AG04450 (cell line): ENCODE measurements at regions not wholly inside any gene's neighbourhood (a gene's known extent, or its start where the extent isn't known, plus 50 kb on each side); places are given as distances from the start of the nearest gene placed in this dataset.

Experiments used
- CTCF ChIA-PET: fragments of 300-600, 350-600 bp; formaldehyde crosslinking; extraction: SDS; loops from one replicate; lab custom pipeline; 2022; ENCODE audit warnings: antibody characterized with exemption, inconsistent platforms; lab: Charles Lee
- POLR2A ChIA-PET: fragments of 350-600 bp; formaldehyde crosslinking; extraction: SDS; loops from one replicate; lab custom pipeline; 2021; ENCODE audit warnings: antibody characterized with exemption, inconsistent platforms; lab: Yijun Ruan, JAX
- DNase-seq: peaks from one replicate; pipeline ENCODE4 v3.0.0-alpha.2; 2011; ENCODE audit warnings: low read depth, low spot score
- H3K27ac ChIP-seq: one replicate; pipeline ENCODE4 v1.5.1; 2012; ENCODE audit warnings: low read depth, low read length, control low read depth
- H3K27me3 ChIP-seq: one replicate; pipeline ENCODE4 v1.6.0; 2012; ENCODE audit warnings: low read length; ENCODE audit not compliant: control insufficient read depth, insufficient read depth
- H3K4me3 ChIP-seq: 2 replicates; pipeline ENCODE4 v1.5.1; 2011; ENCODE audit warnings: mild to moderate bottlenecking, low read depth, low read length, control low read depth
- H3K9me3 ChIP-seq: 2 replicates; pipeline ENCODE4 v1.5.1; 2012; ENCODE audit warnings: low read length; ENCODE audit not compliant: control insufficient read depth, insufficient read depth
- TF ChIP-seq, protein P1 (sequence below): IDR thresholded peaks from 2 replicates; pipeline ENCODE4 v1.5.1; 2011; ENCODE audit warnings: low read depth, low read length, control low read depth, inconsistent platforms

DNA sequence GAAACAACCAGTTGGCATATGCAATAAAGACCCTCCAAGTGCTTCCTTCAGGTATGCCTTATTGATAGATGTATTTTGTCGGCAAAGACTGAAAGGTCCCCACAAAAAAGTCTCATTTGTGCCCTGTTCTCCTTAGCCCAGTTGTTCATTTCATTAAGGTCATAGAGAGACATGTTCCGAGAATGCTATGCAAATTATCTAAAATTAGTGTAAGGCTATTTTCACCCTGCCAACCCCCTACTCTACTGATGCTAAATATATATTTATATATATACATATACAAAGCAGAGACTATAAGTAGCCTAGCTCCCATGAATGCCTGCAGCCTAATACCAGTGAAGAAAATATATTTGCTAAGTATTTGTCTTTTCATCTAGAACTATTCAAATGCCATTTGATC, 96.7 kb upstream of the ADO start:
- H3K9me3 ChIP-seq: no peaks in the 10 kb centered on the region
- H3K4me3 ChIP-seq: no peak overlapping the region
- H3K27me3 ChIP-seq: peaks cover 4% of the 10 kb centered on the region
- DNase-seq: no peak
- H3K27ac ChIP-seq: no peak overlapping the region
- CTCF ChIA-PET: no interaction called here
- POLR2A ChIA-PET: no interaction called here
- TF ChIP-seq, protein P1, sequence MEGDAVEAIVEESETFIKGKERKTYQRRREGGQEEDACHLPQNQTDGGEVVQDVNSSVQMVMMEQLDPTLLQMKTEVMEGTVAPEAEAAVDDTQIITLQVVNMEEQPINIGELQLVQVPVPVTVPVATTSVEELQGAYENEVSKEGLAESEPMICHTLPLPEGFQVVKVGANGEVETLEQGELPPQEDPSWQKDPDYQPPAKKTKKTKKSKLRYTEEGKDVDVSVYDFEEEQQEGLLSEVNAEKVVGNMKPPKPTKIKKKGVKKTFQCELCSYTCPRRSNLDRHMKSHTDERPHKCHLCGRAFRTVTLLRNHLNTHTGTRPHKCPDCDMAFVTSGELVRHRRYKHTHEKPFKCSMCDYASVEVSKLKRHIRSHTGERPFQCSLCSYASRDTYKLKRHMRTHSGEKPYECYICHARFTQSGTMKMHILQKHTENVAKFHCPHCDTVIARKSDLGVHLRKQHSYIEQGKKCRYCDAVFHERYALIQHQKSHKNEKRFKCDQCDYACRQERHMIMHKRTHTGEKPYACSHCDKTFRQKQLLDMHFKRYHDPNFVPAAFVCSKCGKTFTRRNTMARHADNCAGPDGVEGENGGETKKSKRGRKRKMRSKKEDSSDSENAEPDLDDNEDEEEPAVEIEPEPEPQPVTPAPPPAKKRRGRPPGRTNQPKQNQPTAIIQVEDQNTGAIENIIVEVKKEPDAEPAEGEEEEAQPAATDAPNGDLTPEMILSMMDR: no peak

DNA sequence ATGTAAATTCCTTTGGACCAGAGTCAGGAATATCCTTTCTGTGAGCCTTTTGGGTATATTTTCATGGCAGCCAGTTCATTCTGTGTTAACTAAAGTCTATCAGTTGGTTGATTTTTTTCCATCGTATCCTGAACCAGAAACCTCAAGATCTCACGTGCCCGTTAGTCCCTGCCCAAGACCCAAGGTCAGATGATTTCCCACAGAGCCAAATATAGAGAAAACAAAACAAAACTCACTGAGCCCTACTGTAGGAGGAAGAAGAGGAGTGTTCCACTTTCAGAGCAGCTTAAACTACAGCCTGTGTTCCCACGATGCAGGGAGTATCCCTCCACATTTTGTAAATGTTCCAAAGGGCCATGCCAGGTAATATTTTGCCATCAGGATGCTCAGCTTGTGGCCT, 96.0 kb upstream of the ADO start:
- Histone ChIP-seq H3K4me3 (no peak overlapping the region), H3K27me3 (peaks cover 4% of the 10 kb centered on the region), H3K9me3 (no peaks in the 10 kb centered on the region), H3K27ac (no peak overlapping the region)
- TF ChIP-seq, protein P1: no peak
- CTCF ChIA-PET: no interaction called here
- POLR2A ChIA-PET: no interaction called here
- no peak for DNase-seq

DNA sequence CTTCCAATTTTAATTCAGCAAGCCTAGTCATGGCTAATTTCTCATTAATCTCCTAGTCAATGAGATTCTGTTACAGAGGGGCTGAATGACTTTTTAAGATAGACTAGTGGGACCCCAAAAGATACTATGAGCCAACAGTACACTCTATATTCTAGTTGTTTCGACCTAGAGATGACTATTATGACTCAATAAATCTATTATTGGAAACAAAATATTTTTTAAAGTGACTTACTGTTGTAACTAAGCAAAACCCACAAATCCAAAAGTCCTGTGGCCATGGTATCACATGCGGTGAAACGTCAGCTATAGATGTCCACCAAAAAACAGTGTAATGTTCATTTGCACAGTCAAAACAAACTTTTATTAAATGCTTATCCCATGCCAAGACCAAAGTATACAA, 95.3 kb upstream of the ADO start:
- DNase-seq: no peak
- H3K4me3 ChIP-seq: no peak overlapping the region
- ChIA-PET POLR2A (no interaction called here), CTCF (no interaction called here)
- H3K9me3 ChIP-seq: no peaks in the 10 kb centered on the region
- TF ChIP-seq, protein P1: no peak
- H3K27ac ChIP-seq: no peak overlapping the region
- peaks cover 4% of the 10 kb centered on the region for H3K27me3 ChIP-seq

DNA sequence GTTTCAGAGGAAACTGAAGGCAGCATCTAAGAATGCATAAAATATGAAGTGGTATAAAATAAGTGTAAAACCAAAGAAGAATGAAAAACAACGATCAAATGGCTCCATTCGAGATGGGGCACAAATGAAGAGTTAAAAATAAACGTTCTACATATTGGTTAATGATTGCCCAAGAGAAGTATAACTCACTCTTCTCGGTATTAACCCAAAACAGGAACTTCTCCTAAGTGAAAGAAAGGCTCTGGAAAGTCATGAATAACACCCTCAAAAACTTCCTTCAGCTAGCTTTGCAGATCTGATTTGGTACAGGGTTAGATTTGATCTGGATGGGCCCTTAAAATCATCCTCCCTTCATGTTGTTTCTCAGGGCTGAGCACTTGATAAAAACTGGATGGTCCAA, 94.3 kb upstream of the ADO start:
- H3K4me3 ChIP-seq: no peak overlapping the region
- ChIA-PET POLR2A (no interaction called here), CTCF (no interaction called here)
- no peak for DNase-seq
- H3K9me3 ChIP-seq: no peaks in the 10 kb centered on the region
- H3K27me3 ChIP-seq: peaks cover 4% of the 10 kb centered on the region
- no peak overlapping the region for H3K27ac ChIP-seq
- TF ChIP-seq, protein P1: no peak

DNA sequence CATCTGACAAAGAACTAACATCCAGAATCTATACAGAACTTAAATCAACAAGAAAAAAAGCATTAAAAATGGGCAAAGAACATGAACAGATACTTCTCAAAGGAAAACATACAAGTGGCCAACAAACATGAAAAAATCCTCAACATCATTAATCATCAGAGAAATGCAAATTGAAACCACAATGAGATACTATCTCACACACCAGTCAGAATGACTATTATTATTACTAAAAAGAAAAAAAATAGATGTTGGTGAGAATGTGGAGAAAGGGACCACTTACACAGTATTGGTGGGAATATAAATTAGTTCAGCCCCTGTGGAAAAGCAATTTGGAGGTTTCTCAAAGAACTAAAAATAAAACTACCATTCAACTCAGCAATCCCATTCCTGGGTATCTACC, 89.1 kb upstream of the ADO start:
- no peaks in the 10 kb centered on the region for H3K9me3 ChIP-seq
- no peak for DNase-seq
- peaks cover 7% of the 10 kb centered on the region for H3K27me3 ChIP-seq
- no peak overlapping the region for H3K27ac ChIP-seq
- TF ChIP-seq, protein P1: no peak
- no peak overlapping the region for H3K4me3 ChIP-seq
- ChIA-PET CTCF (no interaction called here), POLR2A (no interaction called here)
